NT2/D1 (cell line): ENCODE measurements at regions not wholly inside any gene's neighbourhood (a gene's known extent, or its start where the extent isn't known, plus 50 kb on each side); places are given as distances from the start of the nearest gene placed in this dataset.

Source experiments
- YY1 ChIP-seq: IDR thresholded peaks from 2 replicates; pipeline ENCODE4 v1.6.1; 2011; ENCODE audit not compliant: insufficient read length, insufficient read depth
- ZNF274 ChIP-seq: IDR thresholded peaks from 2 replicates; pipeline ENCODE4 v1.6.1; 2011; ENCODE audit warnings: mild to moderate bottlenecking, low read depth, low read length

GRCh38 chr1:14426854-14427253 is 171.6 kb upstream of the KAZN start:
- TF ChIP-seq YY1 (no peak), ZNF274 (no peak)
